Nucleus accumbens (tissue), 56 donors: ENCODE measurements at regions not wholly inside any gene's neighbourhood (a gene's known extent, or its start where the extent isn't known, plus 50 kb on each side); places are given as distances from the start of the nearest gene placed in this dataset.

Source experiments
- DNase-seq, 56 donors: peaks; one replicate each; lab custom pipeline; 2025; lab: John Stamatoyannopoulos, UW

- DNase-seq, result no peak
These were observed 349.8 kb downstream of the SEC14L1 start for GRCh38 chr17:77490361-77491183.

GRCh38 chr17:77491921-77492445 is 351.2 kb downstream of the SEC14L1 start:
- no peak for DNase-seq

DNA sequence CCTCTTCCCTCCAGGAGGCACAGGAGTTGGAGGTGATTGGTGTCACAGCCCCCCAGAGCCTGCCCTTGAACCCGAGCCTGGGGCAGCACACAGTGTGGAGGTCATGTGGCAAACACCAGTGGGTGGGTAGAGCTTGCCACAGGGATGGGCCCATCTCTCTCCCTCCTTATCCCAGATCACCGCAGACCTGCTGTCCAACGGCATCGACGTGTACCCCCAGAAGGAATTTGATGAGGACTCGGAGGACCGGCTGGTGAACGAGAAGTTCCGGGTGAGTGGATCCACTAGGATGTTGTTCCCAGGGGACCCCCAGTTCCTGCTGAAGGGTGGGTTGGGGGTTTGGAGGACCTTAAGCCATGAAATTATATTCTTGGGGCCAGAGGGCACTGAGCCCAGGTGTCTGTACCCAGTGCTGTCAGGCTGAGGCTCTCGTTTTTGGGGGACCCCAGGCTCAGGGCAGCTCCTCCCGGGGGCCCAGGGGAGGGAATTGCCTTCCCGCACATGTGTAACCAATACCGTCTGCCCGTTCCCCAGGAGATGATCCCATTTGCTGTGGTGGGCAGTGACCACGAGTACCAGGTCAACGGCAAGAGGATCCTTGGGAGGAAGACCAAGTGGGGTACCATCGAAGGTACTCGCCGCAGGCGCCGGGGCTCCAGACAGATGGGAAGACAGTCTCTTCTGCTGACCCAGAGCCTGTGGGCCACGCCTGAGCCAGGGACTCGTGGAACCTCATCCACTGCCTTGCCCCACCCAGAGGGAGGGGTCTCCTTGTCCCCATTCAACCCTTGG is 351.9 kb downstream of the SEC14L1 start:
- no peak for DNase-seq

DNA sequence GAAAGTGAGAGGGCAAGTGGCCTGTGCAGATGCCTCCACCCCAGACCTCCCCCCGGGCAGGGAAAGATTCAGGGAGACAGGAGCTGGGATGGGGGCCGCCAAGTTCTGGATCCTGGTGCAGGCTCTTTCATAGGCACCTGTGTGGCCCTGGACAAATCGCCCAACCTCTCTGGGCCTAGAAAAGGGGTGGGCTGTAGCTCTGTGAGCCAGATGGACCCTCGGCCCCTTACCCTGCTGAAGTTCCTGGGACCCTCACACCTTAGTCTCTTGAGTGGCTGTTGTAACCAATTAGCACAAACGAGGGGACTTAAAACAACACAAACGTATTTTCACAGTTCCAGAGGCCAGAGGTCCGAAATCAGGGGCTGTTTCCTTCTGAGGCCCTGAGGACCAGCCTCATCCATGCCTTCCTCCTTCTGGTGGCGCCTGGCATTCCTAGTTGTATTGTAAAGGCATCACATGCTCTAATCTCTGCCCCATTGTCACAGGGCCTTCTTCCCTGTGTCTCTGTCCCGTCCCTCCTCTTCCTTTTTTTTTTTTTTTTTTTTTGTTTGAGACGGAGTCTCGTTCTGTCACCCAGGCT is 352.6 kb downstream of the SEC14L1 start:
- no peak for DNase-seq

DNA sequence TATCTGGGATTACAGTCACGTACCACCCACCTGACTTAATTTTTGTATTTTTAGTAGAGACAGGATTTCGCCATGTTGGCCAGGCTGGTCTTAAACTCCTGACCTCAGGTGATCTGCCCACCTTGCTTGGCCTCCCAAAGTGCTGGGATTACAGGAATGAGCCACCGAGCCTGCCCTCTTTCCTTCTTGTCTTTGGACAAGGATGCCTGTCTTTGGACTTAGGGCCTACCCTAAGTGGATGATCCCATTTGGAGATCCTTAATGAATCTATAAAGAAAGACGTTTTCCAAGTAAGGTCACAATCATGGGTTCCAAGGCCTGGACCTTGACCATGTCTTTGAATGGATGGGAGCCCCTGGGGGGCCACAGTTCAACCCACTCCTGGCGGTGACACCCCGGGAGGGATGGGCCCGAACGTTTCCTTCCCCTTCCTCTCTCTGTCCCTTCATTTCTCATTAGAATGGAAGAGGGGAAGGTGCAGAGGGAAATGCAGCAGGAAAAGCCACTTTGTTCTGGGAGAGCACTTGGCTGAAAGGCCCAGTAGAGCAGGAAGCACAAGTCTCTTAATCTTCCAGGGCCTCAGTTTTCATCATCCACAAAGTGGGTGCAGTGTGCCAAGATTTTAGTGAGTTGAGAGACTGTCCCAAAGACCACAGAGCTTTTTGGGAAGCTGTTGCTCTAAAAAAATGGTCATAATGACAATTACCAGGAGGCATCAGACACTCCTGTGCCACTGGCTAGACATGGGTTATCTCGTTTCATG is 353.3 kb downstream of the SEC14L1 start:
- no peak for DNase-seq

DNA sequence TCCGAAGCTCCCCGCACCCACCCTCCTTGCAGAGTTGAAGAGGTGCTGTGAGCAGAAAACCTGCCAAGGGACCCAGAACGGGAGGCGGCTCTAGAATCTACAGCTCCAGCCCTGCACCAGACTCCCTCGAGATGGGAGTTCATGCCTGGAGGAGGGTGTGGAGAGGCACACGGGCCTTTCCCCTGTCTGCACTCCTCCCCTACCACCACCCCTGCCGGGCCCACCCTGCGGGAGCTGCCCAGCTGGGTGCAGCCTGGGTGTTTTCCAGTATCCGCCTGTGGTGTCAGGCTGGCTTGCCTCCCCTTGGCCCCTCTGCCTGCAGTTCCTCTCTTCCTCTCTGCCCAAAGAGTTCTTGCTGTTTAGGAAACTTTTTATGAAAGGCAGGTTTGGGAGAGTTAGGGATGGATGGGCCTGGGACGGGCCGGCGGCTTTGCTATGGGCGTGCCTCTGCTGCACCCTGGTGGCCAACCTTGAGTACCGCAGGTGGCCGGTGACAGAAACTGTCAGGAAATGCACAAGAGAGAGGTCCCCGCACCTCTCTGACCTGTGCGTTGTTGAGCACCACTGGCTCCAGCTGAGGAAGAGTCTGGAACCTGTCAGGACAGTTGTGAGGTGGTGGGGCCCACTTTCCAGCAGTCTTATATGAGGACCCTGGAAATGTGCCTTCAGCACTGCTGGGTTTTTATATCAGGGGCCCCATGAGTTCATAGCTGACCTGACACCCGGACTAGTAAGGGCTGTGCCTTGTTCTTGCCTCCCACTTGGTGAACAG is 354.1 kb downstream of the SEC14L1 start:
- DNase-seq, result peak in 46 of 56 donors; percentile 13 to 81 (median 49)

DNA sequence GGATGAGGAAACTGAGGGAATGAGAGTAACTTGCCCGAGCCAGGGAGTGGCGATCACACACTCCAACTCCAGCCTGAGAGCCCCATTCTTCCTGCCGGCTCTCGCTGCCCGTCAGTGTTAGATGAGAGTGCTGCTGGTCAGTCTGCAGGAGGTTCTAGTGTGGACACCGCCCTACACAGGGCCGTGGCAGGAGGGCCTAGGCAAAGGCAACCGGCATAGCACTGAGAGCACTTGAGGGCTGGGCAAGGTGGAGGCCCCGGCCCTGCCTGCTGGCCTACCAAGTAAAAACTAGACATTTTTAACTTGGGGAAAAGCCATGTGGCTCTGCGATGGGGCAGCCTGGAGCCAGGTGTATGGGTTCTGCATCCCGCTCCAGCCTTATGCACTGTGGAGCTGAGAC is 354.8 kb downstream of the SEC14L1 start:
- no peak for DNase-seq

GRCh38 chr17:77496401-77496801 is 355.6 kb downstream of the SEC14L1 start:
- DNase-seq, result no peak

DNA sequence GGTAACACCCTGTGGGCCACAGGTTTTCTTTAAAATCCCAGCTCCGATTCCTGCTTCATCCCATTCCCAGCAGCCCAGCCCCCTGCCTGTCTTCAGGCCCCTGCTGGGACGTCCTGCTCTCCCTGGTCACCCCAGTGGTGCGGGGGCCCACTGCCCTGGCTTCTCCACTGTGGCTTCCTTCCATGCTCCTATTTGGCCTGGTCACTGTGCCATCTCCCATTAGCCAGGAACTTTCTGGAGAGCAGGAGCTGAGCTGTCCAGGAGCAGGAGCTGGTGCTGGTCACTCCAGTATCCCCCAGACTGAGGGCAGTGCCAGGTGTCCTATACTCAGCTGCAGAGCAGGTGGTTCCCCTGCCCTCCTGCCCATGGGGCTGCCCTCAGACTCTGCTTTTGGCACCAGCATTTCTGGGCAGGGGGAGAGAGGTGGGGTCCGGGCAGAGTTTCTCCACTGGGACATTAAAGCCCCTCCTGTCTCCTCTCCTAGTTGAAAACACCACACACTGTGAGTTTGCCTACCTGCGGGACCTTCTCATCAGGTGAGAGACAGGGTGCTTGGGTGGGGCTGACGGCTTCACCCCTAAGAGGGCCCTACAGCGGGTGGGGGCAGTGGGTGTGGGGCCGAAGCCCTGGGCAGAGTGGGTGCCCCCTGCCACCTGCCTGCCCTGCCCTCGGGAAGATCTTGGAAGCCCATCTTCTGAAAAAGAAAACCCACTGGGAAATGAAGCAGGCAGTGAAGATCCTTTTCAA is 356.2 kb downstream of the SEC14L1 start:
- DNase-seq, result no peak

- DNase-seq, result no peak
These were observed 356.8 kb downstream of the SEC14L1 start for GRCh38 chr17:77497578-77497934.

DNA sequence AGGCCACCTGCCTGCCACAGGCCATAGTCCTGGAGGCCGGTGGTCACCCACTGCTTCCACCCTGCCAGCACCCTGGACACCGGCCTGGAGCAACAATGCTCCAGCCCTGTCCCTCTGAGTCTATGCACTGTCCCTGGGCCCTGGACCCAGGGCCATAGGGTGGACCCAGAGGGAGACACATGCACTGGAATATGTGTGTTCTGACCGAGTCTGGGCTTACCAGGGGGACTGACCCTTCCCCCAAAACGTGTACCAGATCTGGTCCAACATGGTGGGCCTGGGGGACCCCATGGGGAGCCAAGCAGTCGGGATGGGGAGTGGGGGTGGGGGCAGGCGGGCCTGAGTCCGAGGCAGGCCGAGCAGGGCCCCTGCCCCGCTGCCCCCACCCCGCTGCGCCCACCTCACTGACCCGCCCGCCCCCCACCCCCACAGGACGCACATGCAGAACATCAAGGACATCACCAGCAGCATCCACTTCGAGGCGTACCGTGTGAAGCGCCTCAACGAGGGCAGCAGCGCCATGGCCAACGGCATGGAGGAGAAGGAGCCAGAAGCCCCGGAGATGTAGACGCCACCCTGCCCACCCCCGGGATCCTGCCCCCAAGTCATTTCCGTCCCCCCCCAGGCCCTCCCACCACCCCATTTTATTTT is 357.4 kb downstream of the SEC14L1 start:
- no peak for DNase-seq

GRCh38 chr17:77498791-77499698 is 358.3 kb downstream of the SEC14L1 start:
- DNase-seq, result no peak

GRCh38 chr17:77499699-77500435 is 359.1 kb downstream of the SEC14L1 start:
- no peak for DNase-seq

- DNase-seq, result no peak
These were observed 360.4 kb downstream of the SEC14L1 start for GRCh38 chr17:77501101-77501566.

DNA sequence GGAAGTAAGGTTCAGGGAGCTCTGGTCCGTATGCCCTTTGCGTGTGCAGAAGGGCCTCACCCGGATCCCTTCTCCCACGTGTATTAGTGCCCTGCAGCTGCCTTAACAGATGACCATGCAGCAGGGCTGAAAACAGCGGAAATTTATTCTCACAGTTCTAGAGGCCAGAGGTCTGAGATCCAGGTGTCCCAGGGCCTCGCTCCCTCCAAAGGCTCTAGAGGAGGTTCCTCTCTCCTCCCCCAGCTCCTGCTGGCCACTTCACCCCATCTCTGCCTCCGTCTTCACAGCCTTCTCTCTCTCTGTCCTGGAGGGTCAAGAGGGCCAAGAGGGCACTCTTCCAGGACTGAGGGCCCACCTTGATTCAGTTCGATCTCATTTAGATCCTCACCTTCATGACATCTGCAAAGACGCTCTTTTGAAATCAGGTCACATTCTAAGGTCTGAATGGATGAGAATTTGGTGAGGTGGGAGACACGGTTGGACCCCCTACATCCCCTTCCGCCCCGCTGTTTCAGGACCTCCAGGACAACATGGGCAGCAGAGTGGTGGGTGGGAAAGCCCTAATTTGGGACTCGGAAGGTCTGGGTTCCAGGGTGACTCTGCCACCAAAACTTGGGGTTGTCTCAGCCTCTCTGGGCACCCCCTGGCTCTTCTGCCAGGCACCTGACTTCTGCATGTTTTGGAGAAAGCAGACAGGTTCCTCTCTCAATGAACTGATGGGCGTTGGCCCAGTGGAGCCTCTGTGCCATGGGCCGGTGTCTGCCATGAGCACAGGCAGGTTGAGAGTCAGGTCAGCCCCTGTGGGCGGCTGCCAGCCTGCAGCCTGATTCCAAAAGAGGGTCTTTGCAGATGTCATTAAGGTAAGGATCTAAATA is 361.2 kb downstream of the SEC14L1 start:
- DNase-seq, result no peak
